ENCODE measurements at regions not wholly inside any gene's neighbourhood (a gene's known extent, or its start where the extent isn't known, plus 50 kb on each side); places are given as distances from the start of the nearest gene placed in this dataset.

- no peaks in the 10 kb centered on the region for H3K36me3 ChIP-seq (ENCODE audit: control insufficient read depth in 2 of 2, extremely low read depth in 1 of 2, insufficient read depth in 2 of 2, low read length in 2 of 2)
- H4K20me1 ChIP-seq (replicated peaks; ENCODE audit: control insufficient read depth, extremely low read depth, insufficient read depth, low read length) = no peaks in the 10 kb centered on the region
- no peaks in the 10 kb centered on the region for H3K79me2 ChIP-seq (ENCODE audit: control insufficient read depth, insufficient read depth, low read length)
- DNase-seq (ENCODE audit: low read depth, low spot score) = no peak
- H3K9me3 ChIP-seq (replicated peaks; ENCODE audit: control insufficient read depth, insufficient read depth, low read length) = no peaks in the 10 kb centered on the region
- H3K9ac ChIP-seq (replicated peaks; ENCODE audit: extremely low read depth, insufficient read depth, low read length) = no peak overlapping the region
- H3K4me3 ChIP-seq (replicated peaks in 1 of 3; ENCODE audit: insufficient read depth in 1 of 3, low read depth in 1 of 3, low read length in 3 of 3) = no peak overlapping the region
- TF ChIP-seq GATA2 (IDR thresholded peaks at IDR 0.05; ENCODE audit: insufficient read depth, insufficient read length, low read depth, low read length) = no peak
- no peak for TF ChIP-seq MYC (IDR thresholded peaks at IDR 0.05; ENCODE audit: low read depth, low read length)
- no peak for TF ChIP-seq JUN (IDR thresholded peaks at IDR 0.05; ENCODE audit: borderline replicate concordance, insufficient read depth, insufficient read length, low read depth)
- no peak for TF ChIP-seq CTCF (IDR thresholded peaks at IDR 0.05; ENCODE audit: extremely low read depth in 1 of 2, insufficient read depth in 1 of 2, low read depth in 1 of 2, low read length in 2 of 2)
- TF ChIP-seq POLR2AphosphoS5 (IDR thresholded peaks at IDR 0.05; ENCODE audit: insufficient read depth, low read depth, low read length) = no peak
- no peak for TF ChIP-seq POLR2A (IDR thresholded peaks at IDR 0.05; ENCODE audit: low read depth, low read length)
- no peak for TF ChIP-seq MAX (IDR thresholded peaks at IDR 0.05; ENCODE audit: insufficient read depth, insufficient read length)
- TF ChIP-seq FOS (IDR thresholded peaks at IDR 0.05; ENCODE audit: borderline replicate concordance, insufficient read depth, low read length) = no peak
- TF ChIP-seq EZH2 (IDR thresholded peaks at IDR 0.05; ENCODE audit: borderline replicate concordance, low read depth, low read length, severe bottlenecking) = no peak
- no peak overlapping the region for H2AFZ ChIP-seq (ENCODE audit: low read depth, low read length)
- intact Hi-C loops (cut with micrococcal nuclease) (no loop called here), dilution Hi-C loops (cut with MboI; ENCODE audit: extremely low pct_ligation_motif_present, low sequenced_read_pairs) (no loop called here)
- BruUV-seq (replicated peaks) = no TSS peak
- ChIA-PET CTCF (no interaction called here), POLR2A (no interaction called here)
- FAIRE-seq = no peak
- H3K9me1 ChIP-seq (replicated peaks; ENCODE audit: control insufficient read depth, extremely low read depth, insufficient read depth, low read length) = no peaks in the 10 kb centered on the region
- H3K4me2 ChIP-seq (ENCODE audit: insufficient read depth, low read length) = no peak overlapping the region
- no peaks in the 10 kb centered on the region for H3K27me3 ChIP-seq (ENCODE audit: control insufficient read depth in 2 of 2, insufficient read depth in 2 of 2, low read length in 2 of 2)
- no peaks in the 10 kb centered on the region for H3K4me1 ChIP-seq (ENCODE audit: control insufficient read depth, extremely low read depth, insufficient read depth, low read length)
- H3K27ac ChIP-seq (ENCODE audit: insufficient read depth, low read depth, low read length) = no peak overlapping the region
Measured at GRCh38 chr11:95638501-95638900, 151.1 kb downstream of the FAM76B start.

All from endothelial cell of umbilical vein (primary cell).